Embryonic facial prominence (tissue), 1 donor: ENCODE measurements at regions not wholly inside any gene's neighbourhood (a gene's known extent, or its start where the extent isn't known, plus 50 kb on each side); places are given as distances from the start of the nearest gene placed in this dataset.
"Not testable (repeated sequence)": the region's sequence is repeated elsewhere in the genome, so short reads cannot be mapped to it uniquely, and the experiment has no call there.

Experiments used
- DNase-seq: peaks from one replicate; pipeline ENCODE4 v3.0.0-alpha.2; 2016; ENCODE audit errors: extremely low spot score

GRCh38 chr13:94902722-94903407 is 190.5 kb upstream of the SOX21 start:
- no peak for DNase-seq

- DNase-seq = no peak
These were observed 188.7 kb upstream of the SOX21 start for GRCh38 chr13:94901070-94901469.

GRCh38 chr13:94896719-94897317 is 184.5 kb upstream of the SOX21 start:
- no peak for DNase-seq

GRCh38 chr13:94896238-94896637 is 183.9 kb upstream of the SOX21 start:
- no peak for DNase-seq

- no peak for DNase-seq
These were observed 173.8 kb upstream of the SOX21 start for GRCh38 chr13:94886191-94886590.

- DNase-seq = no peak
These were observed 168.1 kb upstream of the SOX21 start for GRCh38 chr13:94880463-94880862.

GRCh38 chr13:94878602-94879165 is 166.3 kb upstream of the SOX21 start:
- DNase-seq = no peak

GRCh38 chr13:94864474-94864873 is 152.1 kb upstream of the SOX21 start:
- no peak for DNase-seq

- DNase-seq = no peak
These were observed 148.6 kb upstream of the SOX21 start for GRCh38 chr13:94860981-94861407.

GRCh38 chr13:94859811-94860210 is 147.5 kb upstream of the SOX21 start:
- DNase-seq = no peak

GRCh38 chr13:94859278-94859691 is 146.9 kb upstream of the SOX21 start:
- no peak for DNase-seq

GRCh38 chr13:94858856-94859255 is 146.5 kb upstream of the SOX21 start:
- no peak for DNase-seq

GRCh38 chr13:94854688-94855087 is 142.3 kb upstream of the SOX21 start:
- no peak for DNase-seq

GRCh38 chr13:94851576-94851975 is 139.2 kb upstream of the SOX21 start:
- no peak for DNase-seq

- DNase-seq = no peak
These were observed 136.9 kb upstream of the SOX21 start for GRCh38 chr13:94849254-94849653.

- DNase-seq = no peak
These were observed 130.6 kb upstream of the SOX21 start for GRCh38 chr13:94842901-94843300.

- not testable (repeated sequence) for DNase-seq
These were observed 124.7 kb upstream of the SOX21 start for GRCh38 chr13:94837056-94837455.

- no peak for DNase-seq
These were observed 117.6 kb upstream of the SOX21 start for GRCh38 chr13:94829837-94830365.

GRCh38 chr13:94829185-94829836 is 117.0 kb upstream of the SOX21 start:
- no peak for DNase-seq

- no peak for DNase-seq
These were observed 115.2 kb upstream of the SOX21 start for GRCh38 chr13:94827566-94827965.

GRCh38 chr13:94825507-94825906 is 113.2 kb upstream of the SOX21 start:
- peak; percentile 20 for DNase-seq

- DNase-seq = no peak
These were observed 112.3 kb upstream of the SOX21 start for GRCh38 chr13:94824601-94825000.

- no peak for DNase-seq
These were observed 110.0 kb upstream of the SOX21 start for GRCh38 chr13:94822356-94822755.
